H1 (cell line): ENCODE measurements at regions not wholly inside any gene's neighbourhood (a gene's known extent, or its start where the extent isn't known, plus 50 kb on each side); places are given as distances from the start of the nearest gene placed in this dataset.

ENCODE experiments used
- CTCF ChIA-PET: fragments of 300-600 bp; sonication (Branson Sonifier 250); formaldehyde crosslinking; loops from one replicate; lab custom pipeline; 2021; ENCODE audit not compliant: partially characterized antibody; lab: Charles Lee
- POLR2A ChIA-PET: fragments of 300-600 bp; sonication (Branson Sonifier 250); formaldehyde crosslinking; loops from one replicate; lab custom pipeline; 2021; ENCODE audit warnings: inconsistent platforms; ENCODE audit not compliant: partially characterized antibody; lab: Charles Lee
- DNase-seq, 2 experiments: peaks; one replicate each; pipeline versions ENCODE4 v3.0.0 to v3.0.0-alpha.2; 2010 to 2022; ENCODE audit warnings: low spot score in 2 of 2, low read depth in 1 of 2, mixed read lengths in 1 of 2
- FAIRE-seq: peaks from 2 replicates; lab custom pipeline; 2011; peaks lifted over from hg19 to GRCh38; lab: Jason Lieb, UNC
- H2AFZ ChIP-seq: 2 replicates; pipeline ENCODE4 v1.8.1; 2012; ENCODE audit warnings: low read length, inconsistent platforms
- H2AK5ac ChIP-seq: 2 replicates; pipeline ENCODE4 v1.6.1; 2013; ENCODE audit warnings: low read depth, low read length
- H2BK120ac ChIP-seq: replicated peaks from 2 replicates; pipeline ENCODE3; 2013; ENCODE audit warnings: low read depth, low read length, inconsistent platforms
- H2BK12ac ChIP-seq: 2 replicates; pipeline ENCODE4 v1.6.1; 2013; ENCODE audit warnings: low read depth, low read length
- H2BK15ac ChIP-seq: 2 replicates; pipeline ENCODE4 v1.6.1; 2013; ENCODE audit warnings: low read length
- H2BK20ac ChIP-seq: 2 replicates; pipeline ENCODE4 v1.6.1; 2013; ENCODE audit warnings: low read length
- H2BK5ac ChIP-seq: 2 replicates; pipeline ENCODE4 v1.6.1; 2013; ENCODE audit warnings: low read depth, low read length
- H3K14ac ChIP-seq: 2 replicates; pipeline ENCODE4 v1.6.1; 2013; ENCODE audit warnings: inconsistent platforms; ENCODE audit not compliant: insufficient read length
- H3K18ac ChIP-seq: 2 replicates; pipeline ENCODE4 v1.6.1; 2013; ENCODE audit warnings: low read length; ENCODE audit errors: extremely low read depth
- H3K23ac ChIP-seq: 2 replicates; pipeline ENCODE4 v1.6.1; 2013; ENCODE audit warnings: inconsistent platforms; ENCODE audit not compliant: insufficient read length
- H3K23me2 ChIP-seq: 2 replicates; pipeline ENCODE4 v1.6.1; 2013; ENCODE audit warnings: low read depth, low read length
- H3K27ac ChIP-seq: 2 replicates; pipeline ENCODE4 v1.6.1; 2011; ENCODE audit warnings: low read depth, low read length, inconsistent platforms
- H3K27me3 ChIP-seq, 4 experiments: replicated peaks in 1 of 4; 1 replicate in 1 of 4; 2 replicates in 3 of 4; pipeline versions ENCODE4 v1.6.1 to v1.8.1; 2011 to 2013; ENCODE audit warnings: low read length in 3 of 4, mild to moderate bottlenecking in 3 of 4, inconsistent platforms in 2 of 4, mixed read lengths in 2 of 4, moderate library complexity in 1 of 4; ENCODE audit not compliant: control insufficient read depth in 3 of 4, insufficient read depth in 3 of 4; ENCODE audit errors: extremely low read depth in 1 of 4
- H3K36me3 ChIP-seq, 4 experiments: 2 replicates each; pipeline versions ENCODE4 v1.6.1 to v1.8.1; 2011 to 2013; ENCODE audit warnings: mild to moderate bottlenecking in 4 of 4, low read length in 3 of 4, moderate library complexity in 2 of 4, control low read depth in 1 of 4, inconsistent platforms in 1 of 4; ENCODE audit not compliant: insufficient read depth in 4 of 4, control insufficient read depth in 2 of 4
- H3K4ac ChIP-seq: replicated peaks from 2 replicates; pipeline ENCODE3; 2013; ENCODE audit warnings: low read length, low read depth, mixed read lengths, inconsistent platforms; ENCODE audit not compliant: insufficient read length
- H3K4me1 ChIP-seq, 4 experiments: replicated peaks in 1 of 4; 1 replicate in 1 of 4; 2 replicates in 3 of 4; pipeline versions ENCODE4 v1.6.1 to v1.8.1; 2011 to 2013; ENCODE audit warnings: low read length in 3 of 4, inconsistent platforms in 2 of 4, mixed read lengths in 1 of 4; ENCODE audit not compliant: insufficient read depth in 4 of 4, control insufficient read depth in 3 of 4
- H3K4me2 ChIP-seq, 2 experiments: 2 replicates each; pipeline versions ENCODE4 v1.6.1 to v1.8.1; 2011 to 2013; ENCODE audit warnings: low read depth in 2 of 2, low read length in 2 of 2, control low read depth in 1 of 2, inconsistent platforms in 1 of 2, mild to moderate bottlenecking in 1 of 2; ENCODE audit not compliant: insufficient read depth in 1 of 2
- H3K4me3 ChIP-seq, 4 experiments: fragments of 200-600, 300-600 bp in 1 of 4; sonication (generic), shearing (Covaris generic), sonication (Bioruptor Twin) in 1 of 4; 2 replicates each; pipeline versions ENCODE4 v1.5.1 to v1.8.1; 2011 to 2016; ENCODE audit warnings: low read length in 4 of 4, low read depth in 3 of 4, control low read depth in 2 of 4, inconsistent platforms in 2 of 4, mild to moderate bottlenecking in 2 of 4, mixed read lengths in 1 of 4, moderate library complexity in 1 of 4; ENCODE audit not compliant: insufficient read depth in 2 of 4; ENCODE audit errors: extremely low read depth in 1 of 4
- H3K56ac ChIP-seq: replicated peaks from 2 replicates; pipeline ENCODE3; 2013; ENCODE audit warnings: low read depth, mild to moderate bottlenecking, mixed read lengths, low read length, inconsistent platforms; ENCODE audit not compliant: insufficient read length
- H3K79me1 ChIP-seq: 2 replicates; pipeline ENCODE4 v1.6.1; 2013; ENCODE audit warnings: low read depth, low read length, control low read depth
- H3K79me2 ChIP-seq, 2 experiments: 2 replicates each; pipeline versions ENCODE4 v1.6.1 to v1.8.1; 2012 to 2013; ENCODE audit warnings: low read length in 2 of 2, mild to moderate bottlenecking in 2 of 2, inconsistent platforms in 1 of 2; ENCODE audit not compliant: insufficient read depth in 2 of 2, control insufficient read depth in 1 of 2
- H3K9ac ChIP-seq, 4 experiments: replicated peaks in 1 of 4; 1 replicate in 1 of 4; 2 replicates in 3 of 4; pipeline versions ENCODE4 v1.6.1 to v1.8.1; 2011 to 2013; ENCODE audit warnings: low read depth in 3 of 4, low read length in 3 of 4, control low read depth in 2 of 4, mild to moderate bottlenecking in 2 of 4, moderate library complexity in 2 of 4, inconsistent platforms in 1 of 4; ENCODE audit errors: extremely low read depth in 1 of 4
- H3K9me3 ChIP-seq, 2 experiments: 2 replicates each; pipeline versions ENCODE4 v1.6.1 to v1.8.1; 2012 to 2013; ENCODE audit warnings: mild to moderate bottlenecking in 2 of 2, moderate library complexity in 2 of 2, control low read depth in 1 of 2, inconsistent platforms in 1 of 2, low read depth in 1 of 2, low read length in 1 of 2, mixed read lengths in 1 of 2; ENCODE audit not compliant: insufficient read depth in 2 of 2
- H4K20me1 ChIP-seq, 2 experiments: replicated peaks in 1 of 2; 2 replicates each; pipeline versions ENCODE3 to v1.8.1; 2011 to 2013; ENCODE audit warnings: inconsistent platforms in 2 of 2, low read length in 2 of 2, mild to moderate bottlenecking in 1 of 2; ENCODE audit not compliant: insufficient read depth in 2 of 2, control insufficient read depth in 1 of 2
- H4K5ac ChIP-seq: 2 replicates; pipeline ENCODE4 v1.6.1; 2013; ENCODE audit warnings: low read length, low read depth, mixed read lengths, inconsistent platforms; ENCODE audit not compliant: insufficient read length
- H4K8ac ChIP-seq: 2 replicates; pipeline ENCODE4 v1.8.0; 2013; ENCODE audit warnings: mild to moderate bottlenecking, moderate library complexity, low read length, inconsistent platforms; ENCODE audit not compliant: insufficient read depth; ENCODE audit errors: extremely low read depth
- H4K91ac ChIP-seq: replicated peaks from 2 replicates; pipeline ENCODE3; 2013; ENCODE audit warnings: low read length, mixed read lengths, inconsistent platforms; ENCODE audit not compliant: insufficient read length
- ASH2L ChIP-seq: fragments of 200-600, 300-600 bp; sonication (generic); IDR thresholded peaks from one replicate; pipeline ENCODE4 v1.7.1; 2017; ENCODE audit warnings: low read length
- ATF3 ChIP-seq: IDR thresholded peaks from 2 replicates; pipeline ENCODE4 v1.6.1; 2011; ENCODE audit warnings: low read depth, mild to moderate bottlenecking, low read length; ENCODE audit not compliant: insufficient read depth
- CBX5 ChIP-seq: fragments of 300-800, 300-1000 bp; sonication (generic); IDR thresholded peaks from 2 replicates; pipeline ENCODE4 v1.7.1; 2016; ENCODE audit warnings: antibody characterized with exemption, low read length, low read depth
- CBX8 ChIP-seq: fragments of 300-800, 300-1000 bp; sonication (generic); IDR thresholded peaks from 2 replicates; pipeline ENCODE4 v1.7.1; 2016; ENCODE audit warnings: low read depth, low read length, borderline replicate concordance
- GABPA ChIP-seq: IDR thresholded peaks from 2 replicates; pipeline ENCODE4 v1.6.1; 2011; ENCODE audit warnings: mild to moderate bottlenecking, low read length, moderate library complexity, borderline replicate concordance; ENCODE audit not compliant: insufficient read depth
- HDAC2 ChIP-seq, 2 experiments: fragments of 300-600 bp in 1 of 2; sonication (generic) in 1 of 2; IDR thresholded peaks; 2 replicates each; pipeline ENCODE4 v1.6.1; 2011 to 2012; ENCODE audit warnings: low read depth in 2 of 2, low read length in 2 of 2, mild to moderate bottlenecking in 2 of 2, moderate library complexity in 2 of 2, borderline replicate concordance in 1 of 2, inconsistent platforms in 1 of 2
- HDAC6 ChIP-seq: IDR thresholded peaks from one replicate; pipeline ENCODE4 v1.7.1; 2012; ENCODE audit warnings: low read depth, mild to moderate bottlenecking, inconsistent platforms, low read length, moderate library complexity
- KDM1A ChIP-seq: fragments of 200-600, 300-600 bp; sonication (generic); IDR thresholded peaks from 2 replicates; pipeline ENCODE4 v1.7.1; 2016; ENCODE audit warnings: mild to moderate bottlenecking, low read length, borderline replicate concordance
- KDM4A ChIP-seq: IDR thresholded peaks from one replicate; pipeline ENCODE4 v1.7.1; 2012; ENCODE audit warnings: low read depth, mild to moderate bottlenecking, moderate library complexity, low read length, inconsistent platforms; ENCODE audit not compliant: severe bottlenecking
- MAX ChIP-seq: IDR thresholded peaks from 2 replicates; pipeline ENCODE4 v1.6.1; 2012; ENCODE audit warnings: inconsistent platforms
- POLR2A ChIP-seq, 2 experiments: IDR thresholded peaks; 1 replicate in 1 of 2; 2 replicates in 1 of 2; pipeline ENCODE4 v1.6.1; 2011; ENCODE audit warnings: low read depth in 2 of 2, low read length in 2 of 2, mild to moderate bottlenecking in 2 of 2; ENCODE audit errors: control extremely low read depth in 1 of 2
- POLR2AphosphoS5 ChIP-seq: IDR thresholded peaks from 2 replicates; pipeline ENCODE4 v1.6.1; 2011; ENCODE audit warnings: low read depth, low read length
- SIRT6 ChIP-seq: IDR thresholded peaks from one replicate; pipeline ENCODE4 v1.7.1; 2012; ENCODE audit warnings: low read length, inconsistent platforms
- TEAD4 ChIP-seq: IDR thresholded peaks from 2 replicates; pipeline ENCODE4 v1.6.1; 2012; ENCODE audit warnings: low read depth, low read length, inconsistent platforms, mixed read lengths
- WGBS, 2 experiments: shearing (Covaris generic) in 1 of 2; methylation state at CpG; one replicate each; pipeline versions ENCODE4 v1.1.6 to v1.1.7; 2013 to 2015; ENCODE audit warnings: low lambda C conversion rate in 2 of 2, mixed read lengths in 2 of 2, inconsistent platforms in 1 of 2, low coverage in 1 of 2, missing lambda C conversion rate in 1 of 2; ENCODE audit not compliant: insufficient replicate concordance in 2 of 2, insufficient coverage in 1 of 2, insufficient read length in 1 of 2; ENCODE audit errors: extremely low coverage in 1 of 2, missing lambda C conversion rate in 1 of 2; 5-methylcytosine and 5-hydroxymethylcytosine counted together

- no peaks in the 10 kb centered on the region for H3K79me2 ChIP-seq
- no peaks in the 10 kb centered on the region for H3K79me1 ChIP-seq
- no peak overlapping the region for H3K4me2 ChIP-seq
- H3K14ac ChIP-seq, result no peak overlapping the region
- WGBS, 2 experiments, result 81% methylated on average over 2 of the region's 2 CpGs; no CpG with 5 or more reads in 1 of the 2 experiments
- H3K9me3 ChIP-seq, result no peaks in the 10 kb centered on the region
- H2BK5ac ChIP-seq, result no peak overlapping the region
- H3K23me2 ChIP-seq, result no peaks in the 10 kb centered on the region
- no peak overlapping the region for H3K18ac ChIP-seq
- ChIA-PET POLR2A (no interaction called here), CTCF (no interaction called here)
- FAIRE-seq (no peak), DNase-seq (no peak)
- H3K23ac ChIP-seq, result no peak overlapping the region
- no peak overlapping the region for H4K8ac ChIP-seq
- H2BK120ac ChIP-seq, result no peak overlapping the region
- H3K56ac ChIP-seq, result no peak overlapping the region
- H3K4ac ChIP-seq, result no peak overlapping the region
- H4K20me1 ChIP-seq, result no peaks in the 10 kb centered on the region
- no peaks in the 10 kb centered on the region for H3K27me3 ChIP-seq
- no peak overlapping the region for H2AFZ ChIP-seq
- H2BK15ac ChIP-seq, result no peak overlapping the region
- no peak overlapping the region for H2BK12ac ChIP-seq
- H2AK5ac ChIP-seq, result no peak overlapping the region
- H3K9ac ChIP-seq, result no peak overlapping the region
- H4K5ac ChIP-seq, result no peak overlapping the region
- peaks cover 0 to 3% (median 1%) of the 10 kb centered on the region in 4 experiments; a peak in 2 of 7 replicates for H3K4me1 ChIP-seq
- no peak overlapping the region for H4K91ac ChIP-seq
- H3K36me3 ChIP-seq, result no peaks in the 10 kb centered on the region
- H3K27ac ChIP-seq, result no peak overlapping the region
- no peak overlapping the region for H2BK20ac ChIP-seq
- H3K4me3 ChIP-seq, result no peak overlapping the region
- TF ChIP-seq POLR2AphosphoS5 (no peak), CBX8 (no peak), ASH2L (no peak), SIRT6 (no peak), KDM1A (no peak), POLR2A (IDR thresholded peaks at IDR 0.05; ENCODE audit: control extremely low read depth in 1 of 2, low read depth in 2 of 2, low read length in 2 of 2) (no peak), ATF3 (no peak), CBX5 (no peak), TEAD4 (no peak), GABPA (no peak), HDAC2 (IDR thresholded peaks at IDR 0.05; ENCODE audit: borderline replicate concordance in 1 of 2, low read depth in 2 of 2, low read length in 2 of 2) (no peak), KDM4A (no peak), HDAC6 (no peak), MAX (no peak)
These were observed 148.4 kb upstream of the STEAP1 start for GRCh38 chr7:90005836-90006235.
